H1 (cell line): ENCODE measurements at regions not wholly inside any gene's neighbourhood (a gene's known extent, or its start where the extent isn't known, plus 50 kb on each side); places are given as distances from the start of the nearest gene placed in this dataset.

Experiments
- POLR2A ChIP-seq, 2 experiments: IDR thresholded peaks; 1 replicate in 1 of 2; 2 replicates in 1 of 2; pipeline ENCODE4 v1.6.1; 2011; ENCODE audit warnings: low read depth in 2 of 2, low read length in 2 of 2, mild to moderate bottlenecking in 2 of 2; ENCODE audit errors: control extremely low read depth in 1 of 2
- SRF ChIP-seq: IDR thresholded peaks from 2 replicates; pipeline ENCODE4 v1.6.1; 2011; ENCODE audit warnings: mild to moderate bottlenecking, low read depth, low read length, moderate library complexity
- TF ChIP-seq, protein P1 (sequence below), 3 experiments: IDR thresholded peaks; 1 replicate in 2 of 3; 2 replicates in 1 of 3; pipeline versions ENCODE4 v1.5.1 to v1.6.1; 2011; ENCODE audit warnings: low read length in 3 of 3, mild to moderate bottlenecking in 3 of 3, inconsistent platforms in 2 of 3, low read depth in 1 of 3, moderate library complexity in 1 of 3; ENCODE audit not compliant: insufficient read depth in 1 of 3; ENCODE audit errors: control extremely low read depth in 1 of 3

GRCh38 chr2:7289697-7290096, 372.5 kb downstream of the RNF144A start:
- TF ChIP-seq, protein P1, sequence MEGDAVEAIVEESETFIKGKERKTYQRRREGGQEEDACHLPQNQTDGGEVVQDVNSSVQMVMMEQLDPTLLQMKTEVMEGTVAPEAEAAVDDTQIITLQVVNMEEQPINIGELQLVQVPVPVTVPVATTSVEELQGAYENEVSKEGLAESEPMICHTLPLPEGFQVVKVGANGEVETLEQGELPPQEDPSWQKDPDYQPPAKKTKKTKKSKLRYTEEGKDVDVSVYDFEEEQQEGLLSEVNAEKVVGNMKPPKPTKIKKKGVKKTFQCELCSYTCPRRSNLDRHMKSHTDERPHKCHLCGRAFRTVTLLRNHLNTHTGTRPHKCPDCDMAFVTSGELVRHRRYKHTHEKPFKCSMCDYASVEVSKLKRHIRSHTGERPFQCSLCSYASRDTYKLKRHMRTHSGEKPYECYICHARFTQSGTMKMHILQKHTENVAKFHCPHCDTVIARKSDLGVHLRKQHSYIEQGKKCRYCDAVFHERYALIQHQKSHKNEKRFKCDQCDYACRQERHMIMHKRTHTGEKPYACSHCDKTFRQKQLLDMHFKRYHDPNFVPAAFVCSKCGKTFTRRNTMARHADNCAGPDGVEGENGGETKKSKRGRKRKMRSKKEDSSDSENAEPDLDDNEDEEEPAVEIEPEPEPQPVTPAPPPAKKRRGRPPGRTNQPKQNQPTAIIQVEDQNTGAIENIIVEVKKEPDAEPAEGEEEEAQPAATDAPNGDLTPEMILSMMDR (IDR thresholded peaks at IDR 0.05; ENCODE audit: control extremely low read depth in 1 of 3, insufficient read depth in 1 of 3, low read depth in 1 of 3, low read length in 3 of 3): no peak
- TF ChIP-seq SRF (no peak), POLR2A (IDR thresholded peaks at IDR 0.05; ENCODE audit: control extremely low read depth in 1 of 2, low read depth in 2 of 2, low read length in 2 of 2) (no peak)
